Left ventricle myocardium inferior (tissue), 1 donor: ENCODE measurements at regions not wholly inside any gene's neighbourhood (a gene's known extent, or its start where the extent isn't known, plus 50 kb on each side); places are given as distances from the start of the nearest gene placed in this dataset.

Source experiments
- DNase-seq: peaks from one replicate; pipeline ENCODE4 v3.0.0-alpha.2; 2020
- H3K27ac ChIP-seq: fragments of 200-600 bp; replicated peaks from 2 replicates; pipeline ENCODE4 v1.8.0; 2021
- H3K27me3 ChIP-seq: fragments of 200-600 bp; 2 replicates; pipeline ENCODE4 v1.8.0; 2021; ENCODE audit warnings: low read depth
- H3K36me3 ChIP-seq: fragments of 200-600 bp; 2 replicates; pipeline ENCODE4 v1.8.0; 2021
- H3K4me1 ChIP-seq: fragments of 200-600 bp; 2 replicates; pipeline ENCODE4 v1.8.0; 2021
- H3K4me3 ChIP-seq: fragments of 200-600 bp; 2 replicates; pipeline ENCODE4 v1.8.0; 2021; ENCODE audit warnings: mild to moderate bottlenecking, moderate library complexity
- H3K9me3 ChIP-seq: fragments of 200-600 bp; replicated peaks from 2 replicates; pipeline ENCODE4 v1.8.0; 2021
- CTCF ChIP-seq: fragments of 200-600 bp; IDR thresholded peaks from 2 replicates; pipeline ENCODE4 v1.8.0; 2021; ENCODE audit warnings: antibody characterized with exemption, mild to moderate bottlenecking, borderline replicate concordance
- intact Hi-C: fragments of 100-400 bp; cut with micrococcal nuclease; formaldehyde crosslinking; loops from one replicate; pipeline ENCODE4 v1.11.0; 2022
- donor health status: DM: no; HTN: yes; CAD: no; lungs with severe emphysema.

DNA sequence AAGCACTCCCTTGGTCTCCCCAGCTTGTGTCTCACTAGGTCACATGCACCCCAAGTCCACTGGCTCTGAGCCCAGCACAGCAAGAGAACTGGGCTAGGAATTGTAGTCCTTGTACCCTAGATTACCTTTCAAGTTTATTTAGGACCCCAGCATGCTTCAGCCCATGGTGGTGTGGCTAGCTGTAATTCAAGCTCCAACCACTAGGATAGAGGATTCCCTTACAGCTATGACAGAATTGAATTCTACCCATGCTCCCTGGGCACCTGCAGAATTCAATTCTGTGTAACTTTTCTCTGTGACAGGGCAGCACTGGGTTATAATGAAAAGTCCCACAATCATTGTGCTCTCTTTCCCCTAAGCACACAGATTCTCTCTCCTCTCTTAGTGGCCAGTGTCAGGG, 253.8 kb upstream of the DMD start:
- no peak for DNase-seq
- Histone ChIP-seq H3K27ac (no peak overlapping the region), H3K9me3 (no peaks in the 10 kb centered on the region), H3K27me3 (no peaks in the 10 kb centered on the region), H3K4me1 (no peaks in the 10 kb centered on the region), H3K4me3 (no peak overlapping the region), H3K36me3 (no peaks in the 10 kb centered on the region)
- no peak for TF ChIP-seq CTCF
- intact Hi-C loops, result no loop called here

DNA sequence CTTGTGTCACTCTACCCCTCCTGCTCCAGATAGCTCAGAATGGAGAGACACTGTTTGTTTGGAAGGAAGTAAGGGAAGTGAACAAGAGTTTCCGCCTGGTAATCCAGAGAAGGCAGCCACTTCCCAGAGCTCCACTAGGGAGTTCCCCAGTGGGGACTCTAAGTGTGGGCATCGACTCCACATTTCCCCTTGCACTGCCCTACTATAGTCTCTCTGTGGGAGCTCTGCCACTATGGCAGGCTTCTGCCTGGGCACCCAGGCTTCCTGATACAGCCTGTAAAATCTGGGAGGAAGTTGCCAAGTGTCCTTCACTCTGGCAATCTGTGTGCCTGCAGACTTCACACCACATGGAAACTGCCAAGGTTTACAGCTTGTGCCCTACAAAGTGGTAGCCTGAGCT, 245.8 kb upstream of the DMD start:
- Histone ChIP-seq H3K4me1 (no peaks in the 10 kb centered on the region), H3K36me3 (no peaks in the 10 kb centered on the region), H3K4me3 (no peak overlapping the region), H3K27ac (no peak overlapping the region), H3K27me3 (no peaks in the 10 kb centered on the region), H3K9me3 (no peaks in the 10 kb centered on the region)
- TF ChIP-seq CTCF, result no peak
- intact Hi-C loops, result no loop called here
- no peak for DNase-seq

DNA sequence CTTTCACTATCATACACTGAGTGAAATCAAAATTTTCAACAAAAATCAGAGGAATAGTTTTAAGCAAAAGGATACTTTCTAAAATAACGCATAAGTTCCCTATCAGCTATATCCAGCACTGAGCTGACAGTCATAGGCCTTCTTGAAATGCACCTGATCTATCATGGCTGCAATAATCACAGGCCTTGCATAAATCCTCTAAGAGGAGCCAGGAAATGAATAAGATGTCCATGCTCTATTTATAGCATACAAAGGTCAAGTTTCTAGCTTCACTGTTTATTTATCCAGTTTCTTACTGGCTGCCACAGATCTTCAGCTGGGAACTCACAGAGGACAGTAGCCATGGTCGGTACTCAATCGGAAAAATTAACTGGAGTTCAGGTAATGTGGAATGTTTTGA, 235.9 kb upstream of the DMD start:
- Histone ChIP-seq H3K4me3 (no peak overlapping the region), H3K9me3 (no peaks in the 10 kb centered on the region), H3K4me1 (no peaks in the 10 kb centered on the region), H3K36me3 (no peaks in the 10 kb centered on the region), H3K27ac (no peak overlapping the region), H3K27me3 (no peaks in the 10 kb centered on the region)
- TF ChIP-seq CTCF, result no peak
- intact Hi-C loops, result no loop called here
- no peak for DNase-seq

DNA sequence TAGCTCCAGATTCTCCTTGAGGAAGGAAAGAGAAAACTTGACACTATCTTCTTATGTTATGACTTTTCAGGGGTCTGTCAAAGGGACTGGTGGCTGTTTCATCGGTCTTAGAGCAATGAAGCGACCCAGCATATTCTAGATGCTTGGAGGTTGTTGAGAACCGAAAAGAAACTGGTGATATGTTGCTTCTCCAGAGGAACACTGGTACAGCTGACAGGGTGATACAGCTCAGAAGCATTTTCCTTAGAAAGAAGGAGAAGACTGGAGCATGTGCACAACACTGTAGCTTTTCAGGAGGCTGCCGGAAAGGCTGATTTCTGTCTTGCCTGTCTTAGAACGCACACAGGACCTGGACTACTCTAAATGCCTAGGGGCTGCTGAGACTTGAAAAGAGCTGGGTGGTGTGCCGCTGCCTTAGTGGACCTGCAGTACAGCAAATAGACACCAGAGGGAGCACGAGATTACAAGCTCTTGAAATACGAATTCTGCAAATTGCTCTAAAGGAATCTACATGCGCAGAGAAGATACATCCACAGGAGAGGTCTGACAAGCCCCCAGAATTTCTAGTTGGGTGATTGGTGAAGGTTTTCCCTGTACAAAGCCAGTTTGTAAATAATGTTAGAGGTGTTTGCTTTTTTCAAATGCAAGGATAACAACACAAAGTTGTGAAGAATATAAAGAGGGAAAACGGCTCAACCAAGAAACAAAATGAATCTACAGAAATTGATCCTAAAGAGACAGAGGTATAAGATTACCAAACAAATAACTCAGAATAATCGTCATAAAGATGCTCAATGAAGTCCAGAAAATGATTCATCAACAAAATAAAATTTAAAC, 223.1 kb upstream of the DMD start:
- Histone ChIP-seq H3K4me3 (no peak overlapping the region), H3K4me1 (no peaks in the 10 kb centered on the region), H3K27ac (no peak overlapping the region), H3K27me3 (no peaks in the 10 kb centered on the region), H3K9me3 (no peaks in the 10 kb centered on the region), H3K36me3 (no peaks in the 10 kb centered on the region)
- TF ChIP-seq CTCF, result peak; percentile 77
- intact Hi-C loops, result no loop called here
- peak; percentile 14 for DNase-seq

DNA sequence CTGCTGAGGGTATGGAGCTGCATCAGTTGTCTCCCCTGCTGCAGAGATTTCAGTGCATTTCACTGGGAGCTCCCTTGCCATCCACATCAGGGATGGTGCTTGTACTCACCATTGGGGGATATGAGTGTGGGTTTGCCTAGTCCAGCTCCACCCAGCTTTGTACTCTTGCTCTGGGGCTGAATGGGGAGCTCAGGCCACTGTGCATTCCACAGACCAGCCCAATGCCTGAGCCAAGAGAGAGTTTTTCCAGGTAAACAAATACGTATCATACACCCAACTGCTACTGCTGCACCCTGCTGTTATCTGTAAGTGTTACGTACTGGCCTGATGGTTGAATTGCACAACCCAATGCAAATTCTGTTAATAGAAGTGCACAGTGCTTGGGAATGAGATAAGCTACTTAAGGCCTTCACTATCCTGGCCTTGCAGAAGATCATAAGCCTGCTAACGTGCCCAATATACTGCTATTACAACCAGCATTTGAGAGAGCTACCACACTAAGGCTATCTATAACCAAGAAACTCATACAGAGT, 205.0 kb upstream of the DMD start:
- no peak overlapping the region for H3K4me3 ChIP-seq
- H3K27me3 ChIP-seq, result no peaks in the 10 kb centered on the region
- DNase-seq, result no peak
- TF ChIP-seq CTCF, result no peak
- H3K36me3 ChIP-seq, result no peaks in the 10 kb centered on the region
- no peaks in the 10 kb centered on the region for H3K9me3 ChIP-seq
- H3K4me1 ChIP-seq, result no peaks in the 10 kb centered on the region
- no peak overlapping the region for H3K27ac ChIP-seq
- intact Hi-C loops, result no loop called here
